ENCODE measurements at regions not wholly inside any gene's neighbourhood (a gene's known extent, or its start where the extent isn't known, plus 50 kb on each side); places are given as distances from the start of the nearest gene placed in this dataset.

DNA sequence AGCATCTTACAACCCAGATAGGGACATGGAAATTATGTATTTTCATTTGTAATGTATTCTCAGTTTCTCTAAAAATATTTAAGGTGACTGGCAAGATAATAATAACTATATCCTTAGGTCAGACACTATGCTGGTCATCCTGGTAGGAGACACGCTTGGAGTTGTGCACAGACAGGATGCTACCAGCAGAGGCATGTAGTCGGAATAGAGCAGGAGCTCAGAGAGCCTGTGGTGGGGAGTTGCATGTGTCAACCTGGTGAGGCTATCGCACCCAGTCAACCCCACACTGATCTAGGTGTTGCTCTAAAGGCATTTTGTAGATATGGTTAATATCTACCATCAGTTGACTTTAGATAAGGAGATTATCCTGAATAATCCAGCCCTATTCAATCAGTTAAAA is 318.5 kb downstream of the MIAT start:
- Histone ChIP-seq H3K79me2 (ENCODE audit: control insufficient read depth, insufficient read depth, low read length) (no peaks in the 10 kb centered on the region), H3K4me1 (ENCODE audit: control insufficient read depth in 2 of 2, insufficient read depth in 2 of 2, low read length in 2 of 2) (no peaks in the 10 kb centered on the region), H3K27me3 (replicated peaks in 1 of 4; ENCODE audit: control extremely low read depth in 1 of 4, control insufficient read depth in 3 of 4, insufficient read depth in 4 of 4, low read length in 3 of 4) (peaks cover 0 to 13% (median 0%) of the 10 kb centered on the region in 4 experiments), H4K20me1 (ENCODE audit: control insufficient read depth, insufficient read depth, low read length, poor library complexity, severe bottlenecking) (no peaks in the 10 kb centered on the region), H3K4me3 (ENCODE audit: control extremely low read depth in 1 of 5, extremely low read depth in 1 of 5, insufficient read depth in 1 of 5, low read depth in 2 of 5, low read length in 4 of 5) (no peak overlapping the region), H3K9me3 (ENCODE audit: control extremely low read depth in 1 of 3, control insufficient read depth in 2 of 3, insufficient read depth in 1 of 3, low read length in 2 of 3) (no peaks in the 10 kb centered on the region), H2AFZ (ENCODE audit: insufficient read depth, low read depth, low read length, poor library complexity, severe bottlenecking) (no peak overlapping the region), H3K4me2 (replicated peaks; ENCODE audit: low read depth, low read length, poor library complexity, severe bottlenecking) (no peak overlapping the region), H3K27ac (ENCODE audit: low read length in 2 of 2) (no peak overlapping the region), H3K9ac (ENCODE audit: low read length) (no peak overlapping the region), H3K36me3 (replicated peaks in 1 of 2; ENCODE audit: control extremely low read depth in 1 of 2, control insufficient read depth in 1 of 2, extremely low read depth in 1 of 2, insufficient read depth in 2 of 2, low read length in 1 of 2) (no peaks in the 10 kb centered on the region)
- peaks cover 22% of the 10 kb centered on the region for H3K27me3 Mint-ChIP-seq
- no peak overlapping the region for H3K27ac Mint-ChIP-seq
- no peak overlapping the region for H3K4me3 Mint-ChIP-seq
- TF ChIP-seq EZH2 (IDR thresholded peaks at IDR 0.05; ENCODE audit: borderline replicate concordance, insufficient read depth, low read depth, low read length, poor library complexity, severe bottlenecking): no peak
- TF ChIP-seq, protein P1, sequence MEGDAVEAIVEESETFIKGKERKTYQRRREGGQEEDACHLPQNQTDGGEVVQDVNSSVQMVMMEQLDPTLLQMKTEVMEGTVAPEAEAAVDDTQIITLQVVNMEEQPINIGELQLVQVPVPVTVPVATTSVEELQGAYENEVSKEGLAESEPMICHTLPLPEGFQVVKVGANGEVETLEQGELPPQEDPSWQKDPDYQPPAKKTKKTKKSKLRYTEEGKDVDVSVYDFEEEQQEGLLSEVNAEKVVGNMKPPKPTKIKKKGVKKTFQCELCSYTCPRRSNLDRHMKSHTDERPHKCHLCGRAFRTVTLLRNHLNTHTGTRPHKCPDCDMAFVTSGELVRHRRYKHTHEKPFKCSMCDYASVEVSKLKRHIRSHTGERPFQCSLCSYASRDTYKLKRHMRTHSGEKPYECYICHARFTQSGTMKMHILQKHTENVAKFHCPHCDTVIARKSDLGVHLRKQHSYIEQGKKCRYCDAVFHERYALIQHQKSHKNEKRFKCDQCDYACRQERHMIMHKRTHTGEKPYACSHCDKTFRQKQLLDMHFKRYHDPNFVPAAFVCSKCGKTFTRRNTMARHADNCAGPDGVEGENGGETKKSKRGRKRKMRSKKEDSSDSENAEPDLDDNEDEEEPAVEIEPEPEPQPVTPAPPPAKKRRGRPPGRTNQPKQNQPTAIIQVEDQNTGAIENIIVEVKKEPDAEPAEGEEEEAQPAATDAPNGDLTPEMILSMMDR (IDR thresholded peaks at IDR 0.05): no peak
- H3K4me1 Mint-ChIP-seq: no peaks in the 10 kb centered on the region
- H3K9me3 Mint-ChIP-seq (ENCODE audit: insufficient read depth): no peaks in the 10 kb centered on the region
- ChIA-PET POLR2A (no interaction called here), CTCF (no interaction called here)
- intact Hi-C loops (cut with micrococcal nuclease): no loop called here
- DNase-seq: no peak
- ATAC-seq (ENCODE audit: low read depth): no peak
- 83% methylated on average over 2 of the region's 3 CpGs for WGBS (ENCODE audit: insufficient coverage)

DNA sequence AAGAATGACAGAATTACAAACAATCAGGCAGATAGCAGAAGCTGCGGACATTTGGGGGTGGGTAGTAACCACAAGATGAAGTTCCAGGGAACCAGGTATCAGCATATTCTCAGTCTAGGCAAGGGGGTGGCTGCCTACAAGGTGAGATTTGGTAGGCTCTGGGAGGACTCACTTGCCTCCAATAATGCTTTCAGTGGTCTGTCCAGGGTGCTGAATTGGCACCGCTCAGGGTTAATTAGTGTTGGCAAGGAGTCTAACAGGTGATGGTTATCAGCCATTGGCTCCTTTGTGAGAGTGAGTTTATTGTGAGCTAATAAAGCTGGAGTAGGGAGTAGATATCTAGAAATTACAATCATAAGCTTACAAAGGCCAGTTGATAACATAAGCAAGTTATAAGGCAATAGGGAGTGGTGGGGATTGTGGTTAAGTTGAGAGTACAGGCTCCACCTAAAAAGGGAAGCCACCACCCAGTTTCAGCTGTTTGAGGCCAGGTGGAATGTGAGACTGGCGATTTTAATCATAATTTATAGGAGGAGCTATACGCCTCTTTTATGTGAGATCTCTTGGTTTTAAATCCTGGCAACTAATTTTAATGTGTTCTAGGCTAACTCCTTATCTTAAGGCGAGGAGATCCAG is 320.5 kb downstream of the MIAT start:
- Histone ChIP-seq H3K36me3 (replicated peaks in 1 of 2; ENCODE audit: control extremely low read depth in 1 of 2, control insufficient read depth in 1 of 2, extremely low read depth in 1 of 2, insufficient read depth in 2 of 2, low read length in 1 of 2) (no peaks in the 10 kb centered on the region), H3K4me3 (ENCODE audit: control extremely low read depth in 1 of 5, extremely low read depth in 1 of 5, insufficient read depth in 1 of 5, low read depth in 2 of 5, low read length in 4 of 5) (no peak overlapping the region), H3K9me3 (ENCODE audit: control extremely low read depth in 1 of 3, control insufficient read depth in 2 of 3, insufficient read depth in 1 of 3, low read length in 2 of 3) (no peaks in the 10 kb centered on the region), H4K20me1 (ENCODE audit: control insufficient read depth, insufficient read depth, low read length, poor library complexity, severe bottlenecking) (no peaks in the 10 kb centered on the region), H2AFZ (ENCODE audit: insufficient read depth, low read depth, low read length, poor library complexity, severe bottlenecking) (no peak overlapping the region), H3K27me3 (replicated peaks in 1 of 4; ENCODE audit: control extremely low read depth in 1 of 4, control insufficient read depth in 3 of 4, insufficient read depth in 4 of 4, low read length in 3 of 4) (peaks cover 0 to 13% (median 0%) of the 10 kb centered on the region in 4 experiments), H3K79me2 (ENCODE audit: control insufficient read depth, insufficient read depth, low read length) (no peaks in the 10 kb centered on the region), H3K4me1 (ENCODE audit: control insufficient read depth in 2 of 2, insufficient read depth in 2 of 2, low read length in 2 of 2) (no peaks in the 10 kb centered on the region), H3K27ac (ENCODE audit: low read length in 2 of 2) (no peak overlapping the region), H3K4me2 (replicated peaks; ENCODE audit: low read depth, low read length, poor library complexity, severe bottlenecking) (no peak overlapping the region), H3K9ac (ENCODE audit: low read length) (no peak overlapping the region)
- peaks cover 20% of the 10 kb centered on the region for H3K27me3 Mint-ChIP-seq
- DNase-seq: no peak
- no peaks in the 10 kb centered on the region for H3K4me1 Mint-ChIP-seq
- ChIA-PET POLR2A (no interaction called here), CTCF (no interaction called here)
- H3K4me3 Mint-ChIP-seq: no peak overlapping the region
- H3K27ac Mint-ChIP-seq: no peak overlapping the region
- TF ChIP-seq, protein P1 (IDR thresholded peaks at IDR 0.05): no peak
- TF ChIP-seq EZH2 (IDR thresholded peaks at IDR 0.05; ENCODE audit: borderline replicate concordance, insufficient read depth, low read depth, low read length, poor library complexity, severe bottlenecking): no peak
- no peak for ATAC-seq (ENCODE audit: low read depth)
- no peaks in the 10 kb centered on the region for H3K9me3 Mint-ChIP-seq (ENCODE audit: insufficient read depth)
- intact Hi-C loops (cut with micrococcal nuclease): no loop called here
- WGBS (ENCODE audit: insufficient coverage): 68% methylated on average over 3 of the region's 5 CpGs
